ENCODE measurements at regions not wholly inside any gene's neighbourhood (a gene's known extent, or its start where the extent isn't known, plus 50 kb on each side); places are given as distances from the start of the nearest gene placed in this dataset.

- H3K4me1 ChIP-seq (ENCODE audit: control insufficient read depth in 1 of 2, insufficient read depth in 1 of 2, low read depth in 1 of 2, low read length in 1 of 2), result no peaks in the 10 kb centered on the region
- no peak for TF ChIP-seq CTCF (IDR thresholded peaks at IDR 0.05)
- H3K27me3 ChIP-seq, result peaks cover 6% of the 10 kb centered on the region
- H3K36me3 ChIP-seq, result no peaks in the 10 kb centered on the region
- H3K4me3 ChIP-seq (ENCODE audit: low read depth in 1 of 2, low read length in 1 of 2), result no peak overlapping the region
- H3K27ac ChIP-seq, result no peak overlapping the region
- no peaks in the 10 kb centered on the region for H3K9me3 ChIP-seq
Measured at GRCh38 chr2:136444323-136444722, 321.0 kb upstream of the THSD7B start.

- Histone ChIP-seq H3K9me3 (no peaks in the 10 kb centered on the region), H3K4me3 (ENCODE audit: low read depth in 1 of 2, low read length in 1 of 2) (no peak overlapping the region), H3K27ac (no peak overlapping the region), H3K27me3 (peaks cover 5% of the 10 kb centered on the region), H3K4me1 (ENCODE audit: control insufficient read depth in 1 of 2, insufficient read depth in 1 of 2, low read depth in 1 of 2, low read length in 1 of 2) (no peaks in the 10 kb centered on the region), H3K36me3 (no peaks in the 10 kb centered on the region)
- TF ChIP-seq CTCF (IDR thresholded peaks at IDR 0.05), result no peak
Measured at GRCh38 chr2:136443661-136444060, 321.7 kb upstream of the THSD7B start.

- no peak for TF ChIP-seq CTCF (IDR thresholded peaks at IDR 0.05)
- Histone ChIP-seq H3K4me1 (ENCODE audit: control insufficient read depth in 1 of 2, insufficient read depth in 1 of 2, low read depth in 1 of 2, low read length in 1 of 2) (no peaks in the 10 kb centered on the region), H3K9me3 (no peaks in the 10 kb centered on the region), H3K36me3 (no peaks in the 10 kb centered on the region), H3K27ac (no peak overlapping the region), H3K4me3 (ENCODE audit: low read depth in 1 of 2, low read length in 1 of 2) (no peak overlapping the region), H3K27me3 (peaks cover 4% of the 10 kb centered on the region)
Measured at GRCh38 chr2:136441979-136442714, 323.2 kb upstream of the THSD7B start.

- no peaks in the 10 kb centered on the region for H3K4me1 ChIP-seq (ENCODE audit: control insufficient read depth in 1 of 2, insufficient read depth in 1 of 2, low read depth in 1 of 2, low read length in 1 of 2)
- H3K27ac ChIP-seq, result no peak overlapping the region
- H3K9me3 ChIP-seq, result no peaks in the 10 kb centered on the region
- no peak for TF ChIP-seq CTCF (IDR thresholded peaks at IDR 0.05)
- no peaks in the 10 kb centered on the region for H3K36me3 ChIP-seq
- peaks cover 4% of the 10 kb centered on the region for H3K27me3 ChIP-seq
- H3K4me3 ChIP-seq (ENCODE audit: low read depth in 1 of 2, low read length in 1 of 2), result no peak overlapping the region
Measured at GRCh38 chr2:136439064-136439676, 321.2 kb upstream of the CXCR4 start.

- TF ChIP-seq CTCF (IDR thresholded peaks at IDR 0.05), result no peak
- no peaks in the 10 kb centered on the region for H3K9me3 ChIP-seq
- no peaks in the 10 kb centered on the region for H3K4me1 ChIP-seq (ENCODE audit: control insufficient read depth in 1 of 2, insufficient read depth in 1 of 2, low read depth in 1 of 2, low read length in 1 of 2)
- peaks cover 4% of the 10 kb centered on the region for H3K27me3 ChIP-seq
- no peak overlapping the region for H3K4me3 ChIP-seq (ENCODE audit: low read depth in 1 of 2, low read length in 1 of 2)
- no peaks in the 10 kb centered on the region for H3K36me3 ChIP-seq
- H3K27ac ChIP-seq, result no peak overlapping the region
Measured at GRCh38 chr2:136437461-136437860, 319.5 kb upstream of the CXCR4 start.

Data from neutrophil (primary cell).